ENCODE measurements at regions not wholly inside any gene's neighbourhood (a gene's known extent, or its start where the extent isn't known, plus 50 kb on each side); places are given as distances from the start of the nearest gene placed in this dataset.

DNA sequence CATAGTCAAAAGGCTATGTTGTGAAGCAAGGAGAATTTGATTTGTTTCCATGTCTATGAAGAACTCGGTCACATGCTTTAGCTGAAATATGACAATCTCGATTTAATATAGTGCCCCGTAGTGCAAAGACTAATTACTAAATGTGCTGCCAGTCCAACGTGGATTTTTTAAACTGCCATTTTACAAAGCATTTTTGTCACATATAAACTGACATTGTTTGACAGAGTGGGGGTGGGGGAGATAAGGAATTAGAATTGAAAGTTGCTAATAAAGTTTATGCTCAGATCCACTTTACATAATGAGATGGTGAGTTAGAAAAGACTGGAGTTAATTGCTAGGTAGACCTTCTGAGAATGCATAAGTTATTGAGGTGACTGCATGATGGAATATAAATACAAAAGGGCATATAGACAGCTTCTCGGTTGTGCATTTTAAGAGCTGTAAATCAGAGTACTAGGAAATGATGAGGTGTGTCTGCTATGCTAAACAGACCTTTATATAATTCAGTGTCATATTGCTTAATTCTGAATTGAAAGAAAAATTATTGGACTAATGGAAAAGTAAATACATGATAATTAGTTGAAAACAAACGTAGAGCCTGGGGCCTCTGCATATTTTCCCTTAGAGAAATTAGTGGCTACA, 158.9 kb upstream of the MTNR1B start:
- no peak overlapping the region for H3K27ac ChIP-seq (ENCODE audit: low read depth in 1 of 2, low read length in 2 of 2)
- TF ChIP-seq FOXA2 (IDR thresholded peaks at IDR 0.05) = no peak
- no peak for TF ChIP-seq RXRA (IDR thresholded peaks at IDR 0.05)
- no peaks in the 10 kb centered on the region for H3K36me3 ChIP-seq (ENCODE audit: control insufficient read depth in 4 of 4, insufficient read depth in 3 of 4, low read depth in 1 of 4, low read length in 3 of 4)
- H3K4me1 ChIP-seq (ENCODE audit: control insufficient read depth in 4 of 4, insufficient read depth in 4 of 4, low read length in 3 of 4) = no peaks in the 10 kb centered on the region
- DNase-seq (ENCODE audit: low spot score) = no peak
- no peak overlapping the region for H3K4me3 ChIP-seq (ENCODE audit: low read depth in 1 of 3, low read length in 3 of 3)
- no peaks in the 10 kb centered on the region for H3K27me3 ChIP-seq (ENCODE audit: control insufficient read depth in 4 of 4, insufficient read depth in 4 of 4, low read length in 3 of 4)
- WGBS = 80% methylated on average over 6 of the region's 6 CpGs
- no peak overlapping the region for H3K9ac ChIP-seq (ENCODE audit: low read depth in 1 of 2, low read length in 2 of 2)
- no peaks in the 10 kb centered on the region for H3K9me3 ChIP-seq (ENCODE audit: control insufficient read depth in 4 of 4, low read length in 3 of 4)

DNA sequence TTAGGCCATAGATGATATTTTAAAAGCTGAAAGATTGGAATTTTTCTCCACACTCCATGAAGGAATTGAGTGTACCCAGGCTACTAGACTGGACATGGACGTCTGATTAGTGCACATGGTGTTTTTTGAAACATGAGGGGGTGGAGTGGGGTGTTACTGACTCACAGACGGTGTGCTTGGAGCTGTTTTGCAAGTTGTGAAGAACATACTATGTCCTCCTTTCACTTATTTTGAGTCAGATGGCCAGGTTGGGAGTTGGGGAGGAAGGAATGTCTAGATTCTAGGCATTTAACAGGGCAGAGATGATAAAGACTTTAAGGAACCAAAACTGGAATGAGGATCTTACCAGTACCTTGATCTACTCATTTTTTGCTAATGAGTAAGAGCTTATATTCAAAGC, 158.1 kb upstream of the MTNR1B start:
- Histone ChIP-seq H3K4me1 (ENCODE audit: control insufficient read depth in 4 of 4, insufficient read depth in 4 of 4, low read length in 3 of 4) (no peaks in the 10 kb centered on the region), H3K9ac (ENCODE audit: low read depth in 1 of 2, low read length in 2 of 2) (no peak overlapping the region), H3K36me3 (ENCODE audit: control insufficient read depth in 4 of 4, insufficient read depth in 3 of 4, low read depth in 1 of 4, low read length in 3 of 4) (no peaks in the 10 kb centered on the region), H3K27me3 (ENCODE audit: control insufficient read depth in 4 of 4, insufficient read depth in 4 of 4, low read length in 3 of 4) (no peaks in the 10 kb centered on the region), H3K9me3 (ENCODE audit: control insufficient read depth in 4 of 4, low read length in 3 of 4) (no peaks in the 10 kb centered on the region), H3K4me3 (ENCODE audit: low read depth in 1 of 3, low read length in 3 of 3) (no peak overlapping the region), H3K27ac (ENCODE audit: low read depth in 1 of 2, low read length in 2 of 2) (no peak overlapping the region)
- no peak for TF ChIP-seq GABPA (IDR thresholded peaks at IDR 0.05 in 1 of 2, conservative IDR thresholded peaks at IDR 0.05 in 1 of 2)
- TF ChIP-seq, protein P1, sequence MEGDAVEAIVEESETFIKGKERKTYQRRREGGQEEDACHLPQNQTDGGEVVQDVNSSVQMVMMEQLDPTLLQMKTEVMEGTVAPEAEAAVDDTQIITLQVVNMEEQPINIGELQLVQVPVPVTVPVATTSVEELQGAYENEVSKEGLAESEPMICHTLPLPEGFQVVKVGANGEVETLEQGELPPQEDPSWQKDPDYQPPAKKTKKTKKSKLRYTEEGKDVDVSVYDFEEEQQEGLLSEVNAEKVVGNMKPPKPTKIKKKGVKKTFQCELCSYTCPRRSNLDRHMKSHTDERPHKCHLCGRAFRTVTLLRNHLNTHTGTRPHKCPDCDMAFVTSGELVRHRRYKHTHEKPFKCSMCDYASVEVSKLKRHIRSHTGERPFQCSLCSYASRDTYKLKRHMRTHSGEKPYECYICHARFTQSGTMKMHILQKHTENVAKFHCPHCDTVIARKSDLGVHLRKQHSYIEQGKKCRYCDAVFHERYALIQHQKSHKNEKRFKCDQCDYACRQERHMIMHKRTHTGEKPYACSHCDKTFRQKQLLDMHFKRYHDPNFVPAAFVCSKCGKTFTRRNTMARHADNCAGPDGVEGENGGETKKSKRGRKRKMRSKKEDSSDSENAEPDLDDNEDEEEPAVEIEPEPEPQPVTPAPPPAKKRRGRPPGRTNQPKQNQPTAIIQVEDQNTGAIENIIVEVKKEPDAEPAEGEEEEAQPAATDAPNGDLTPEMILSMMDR (IDR thresholded peaks at IDR 0.05; ENCODE audit: low read depth, low read length, missing input control) = no peak
- TF ChIP-seq, protein P2, sequence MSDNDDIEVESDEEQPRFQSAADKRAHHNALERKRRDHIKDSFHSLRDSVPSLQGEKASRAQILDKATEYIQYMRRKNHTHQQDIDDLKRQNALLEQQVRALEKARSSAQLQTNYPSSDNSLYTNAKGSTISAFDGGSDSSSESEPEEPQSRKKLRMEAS (IDR thresholded peaks at IDR 0.05) = no peak
- TF ChIP-seq YY1 (IDR thresholded peaks at IDR 0.05) = no peak
- no peak for TF ChIP-seq RAD21 (IDR thresholded peaks at IDR 0.05)
- TF ChIP-seq, protein P3, sequence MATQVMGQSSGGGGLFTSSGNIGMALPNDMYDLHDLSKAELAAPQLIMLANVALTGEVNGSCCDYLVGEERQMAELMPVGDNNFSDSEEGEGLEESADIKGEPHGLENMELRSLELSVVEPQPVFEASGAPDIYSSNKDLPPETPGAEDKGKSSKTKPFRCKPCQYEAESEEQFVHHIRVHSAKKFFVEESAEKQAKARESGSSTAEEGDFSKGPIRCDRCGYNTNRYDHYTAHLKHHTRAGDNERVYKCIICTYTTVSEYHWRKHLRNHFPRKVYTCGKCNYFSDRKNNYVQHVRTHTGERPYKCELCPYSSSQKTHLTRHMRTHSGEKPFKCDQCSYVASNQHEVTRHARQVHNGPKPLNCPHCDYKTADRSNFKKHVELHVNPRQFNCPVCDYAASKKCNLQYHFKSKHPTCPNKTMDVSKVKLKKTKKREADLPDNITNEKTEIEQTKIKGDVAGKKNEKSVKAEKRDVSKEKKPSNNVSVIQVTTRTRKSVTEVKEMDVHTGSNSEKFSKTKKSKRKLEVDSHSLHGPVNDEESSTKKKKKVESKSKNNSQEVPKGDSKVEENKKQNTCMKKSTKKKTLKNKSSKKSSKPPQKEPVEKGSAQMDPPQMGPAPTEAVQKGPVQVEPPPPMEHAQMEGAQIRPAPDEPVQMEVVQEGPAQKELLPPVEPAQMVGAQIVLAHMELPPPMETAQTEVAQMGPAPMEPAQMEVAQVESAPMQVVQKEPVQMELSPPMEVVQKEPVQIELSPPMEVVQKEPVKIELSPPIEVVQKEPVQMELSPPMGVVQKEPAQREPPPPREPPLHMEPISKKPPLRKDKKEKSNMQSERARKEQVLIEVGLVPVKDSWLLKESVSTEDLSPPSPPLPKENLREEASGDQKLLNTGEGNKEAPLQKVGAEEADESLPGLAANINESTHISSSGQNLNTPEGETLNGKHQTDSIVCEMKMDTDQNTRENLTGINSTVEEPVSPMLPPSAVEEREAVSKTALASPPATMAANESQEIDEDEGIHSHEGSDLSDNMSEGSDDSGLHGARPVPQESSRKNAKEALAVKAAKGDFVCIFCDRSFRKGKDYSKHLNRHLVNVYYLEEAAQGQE (IDR thresholded peaks at IDR 0.05) = no peak
- no peak for TF ChIP-seq JUND (IDR thresholded peaks at IDR 0.05)
- TF ChIP-seq FOXA1 (IDR thresholded peaks at IDR 0.05) = no peak
- no peak for TF ChIP-seq NR2F2 (IDR thresholded peaks at IDR 0.05)
- TF ChIP-seq TAF1 (conservative IDR thresholded peaks at IDR 0.05) = no peak
- no peak for TF ChIP-seq SP1 (IDR thresholded peaks at IDR 0.05)
- TF ChIP-seq RXRA (IDR thresholded peaks at IDR 0.05) = no peak
- TF ChIP-seq, protein P4, sequence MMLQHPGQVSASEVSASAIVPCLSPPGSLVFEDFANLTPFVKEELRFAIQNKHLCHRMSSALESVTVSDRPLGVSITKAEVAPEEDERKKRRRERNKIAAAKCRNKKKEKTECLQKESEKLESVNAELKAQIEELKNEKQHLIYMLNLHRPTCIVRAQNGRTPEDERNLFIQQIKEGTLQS (IDR thresholded peaks at IDR 0.05) = no peak
- no peak for TF ChIP-seq FOXA2 (IDR thresholded peaks at IDR 0.05)
- TF ChIP-seq, protein P5, sequence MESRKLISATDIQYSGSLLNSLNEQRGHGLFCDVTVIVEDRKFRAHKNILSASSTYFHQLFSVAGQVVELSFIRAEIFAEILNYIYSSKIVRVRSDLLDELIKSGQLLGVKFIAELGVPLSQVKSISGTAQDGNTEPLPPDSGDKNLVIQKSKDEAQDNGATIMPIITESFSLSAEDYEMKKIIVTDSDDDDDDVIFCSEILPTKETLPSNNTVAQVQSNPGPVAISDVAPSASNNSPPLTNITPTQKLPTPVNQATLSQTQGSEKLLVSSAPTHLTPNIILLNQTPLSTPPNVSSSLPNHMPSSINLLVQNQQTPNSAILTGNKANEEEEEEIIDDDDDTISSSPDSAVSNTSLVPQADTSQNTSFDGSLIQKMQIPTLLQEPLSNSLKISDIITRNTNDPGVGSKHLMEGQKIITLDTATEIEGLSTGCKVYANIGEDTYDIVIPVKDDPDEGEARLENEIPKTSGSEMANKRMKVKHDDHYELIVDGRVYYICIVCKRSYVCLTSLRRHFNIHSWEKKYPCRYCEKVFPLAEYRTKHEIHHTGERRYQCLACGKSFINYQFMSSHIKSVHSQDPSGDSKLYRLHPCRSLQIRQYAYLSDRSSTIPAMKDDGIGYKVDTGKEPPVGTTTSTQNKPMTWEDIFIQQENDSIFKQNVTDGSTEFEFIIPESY (IDR thresholded peaks at IDR 0.05) = no peak
- no peak for TF ChIP-seq HNF4A (conservative IDR thresholded peaks at IDR 0.05)
- no peak for TF ChIP-seq HNF4G (IDR thresholded peaks at IDR 0.05)
- TF ChIP-seq EGR1 (IDR thresholded peaks at IDR 0.05; ENCODE audit: low read depth in 2 of 2) = no peak
- 63% methylated on average over 2 of the region's 2 CpGs for WGBS
- DNase-seq (ENCODE audit: low spot score) = no peak

Measured in liver (tissue), 8 donors.